Heart left ventricle (tissue), 16 donors: ENCODE measurements at regions not wholly inside any gene's neighbourhood (a gene's known extent, or its start where the extent isn't known, plus 50 kb on each side); places are given as distances from the start of the nearest gene placed in this dataset.

Experiments used
- ATAC-seq, 4 donors: fragments of 200-7000 bp; cut with Tn5 transposase; one replicate each; pipeline ENCODE4 v1.9.1; 2020 to 2022; ENCODE audit warnings: moderate library complexity in 4 of 4, mild to moderate bottlenecking in 3 of 4, moderate number of reproducible peaks in 1 of 4
- DNase-seq, 5 donors: peaks; one replicate each; pipeline ENCODE4 v3.0.0-alpha.2; 2020
- H3K27ac ChIP-seq, 12 donors: fragments of 200-600 bp; sonication (generic) in 4 of 12; one replicate each; pipeline versions ENCODE4 v1.5.0 to v1.8.0; 2016 to 2022; ENCODE audit warnings: mild to moderate bottlenecking in 2 of 12
- H3K27me3 ChIP-seq, 9 donors: fragments of 200-600 bp; sonication (generic) in 2 of 9; one replicate each; pipeline versions ENCODE4 v1.5.1 to v1.8.0; 2016 to 2022; ENCODE audit warnings: mild to moderate bottlenecking in 3 of 9
- H3K36me3 ChIP-seq, 9 donors: fragments of 200-600 bp; sonication (generic) in 2 of 9; one replicate each; pipeline versions ENCODE4 v1.5.0 to v1.8.0; 2018 to 2022; ENCODE audit warnings: mild to moderate bottlenecking in 2 of 9
- H3K4me1 ChIP-seq, 12 donors: fragments of 200-600 bp; sonication (generic) in 4 of 12; one replicate each; pipeline versions ENCODE4 v1.5.0 to v1.8.0; 2016 to 2022; ENCODE audit warnings: mild to moderate bottlenecking in 3 of 12
- H3K4me3 ChIP-seq, 12 donors: fragments of 200-600 bp; sonication (generic) in 4 of 12; one replicate each; pipeline versions ENCODE4 v1.5.0 to v1.8.0; 2017 to 2022; ENCODE audit warnings: mild to moderate bottlenecking in 9 of 12, moderate library complexity in 4 of 12
- H3K9me3 ChIP-seq, 12 donors: fragments of 200-600 bp; sonication (generic) in 4 of 12; one replicate each; pipeline versions ENCODE4 v1.5.0 to v1.8.0; 2016 to 2022; ENCODE audit warnings: mild to moderate bottlenecking in 1 of 12
- CTCF ChIP-seq, 12 donors: fragments of 200-600 bp; sonication (generic) in 4 of 12; IDR thresholded peaks; one replicate each; pipeline versions ENCODE4 v1.5.0 to v1.8.0; 2018 to 2022; ENCODE audit warnings: antibody characterized with exemption in 12 of 12, mild to moderate bottlenecking in 5 of 12
- POLR2A ChIP-seq, 2 donors: fragments of 450-650 bp; IDR thresholded peaks; one replicate each; pipeline ENCODE4 v1.6.1; 2017; ENCODE audit warnings: antibody characterized with exemption in 2 of 2, mild to moderate bottlenecking in 2 of 2, moderate library complexity in 2 of 2
- WGBS, 4 donors: extraction: QIAGEN DNeasy Blood & Tissue Kit in 2 of 4; methylation state at CpG; one replicate each; pipeline versions ENCODE4 v1.1.5 to v1.1.7; 2013 to 2018; 5-methylcytosine and 5-hydroxymethylcytosine counted together
- intact Hi-C, 10 donors: fragments of 100-400 bp; cut with DNase I; formaldehyde crosslinking; loops; one replicate each; pipeline versions ENCODE4 v1.11.1 to v1.14.2; 2022
- donor health status: ischemic (EF 13 %, LVEDD 7.1; RV severe dilation, severe dysfunction).
- donor health status: healthy with polysubstance abuse.
- donor health status: DM: no; HTN: yes; CAD: no.
- donor health status: DM: no; HTN: no; CAD: no.
- donor health status: ischemic (EF 25% LVEDD 6.9; RV normal size, moderate dysfunction).
- donor health status: ischemic (EF 25% LVEDD 5.7; RV mildly dilated, moderate dysfunction).
- donor health status: healthy.
- donor health status: DM: yes; HTN: yes; CAD: no.
- donor health status: ischemic (EF 35%, LVEDD 5.7; RV mildly dilated, moderate dysfunction).
- donor health status: nonischemic (EF 11% LVEDD 7.7; RV severe dilation, severe dysfunction).
- donor health status: DM: yes; HTN: yes; CAD: no.
- donor health status: PGD.
- donor health status: ischemic (EF 29% LVEDD 5.4; RV normal size, mild dysfunction).
- donor health status: nonischemic (EF 23%, LVEDD 6.1; RV moderate dilation, normal function).

DNA sequence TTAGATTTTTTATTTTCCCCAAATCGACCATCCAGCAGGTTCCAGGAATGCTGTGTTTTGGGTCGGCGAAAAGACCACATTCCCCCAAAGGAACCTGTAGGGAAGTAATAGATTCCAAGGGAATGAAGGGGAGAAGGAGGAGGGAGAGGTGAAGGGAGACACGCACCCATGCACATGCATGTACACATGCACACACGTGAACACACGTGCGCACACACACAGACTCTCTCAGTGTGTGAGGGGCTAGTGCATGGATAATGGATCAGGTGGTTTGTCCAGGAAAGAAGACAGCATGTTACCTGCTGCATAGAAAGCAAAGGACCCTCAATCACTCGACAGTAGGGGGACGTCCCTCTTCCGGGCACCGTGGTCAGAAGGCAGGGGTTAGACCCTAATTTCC is 52.4 kb upstream of the PDE10A start:
- H3K27me3 ChIP-seq: no peaks in the 10 kb centered on the region
- DNase-seq (no peak), ATAC-seq (no peak)
- H3K9me3 ChIP-seq: no peaks in the 10 kb centered on the region
- no peaks in the 10 kb centered on the region for H3K36me3 ChIP-seq
- H3K4me1 ChIP-seq: peaks cover 0 to 18% (median 10%) of the 10 kb centered on the region in 12 donors
- 85 to 96% (median 94%) methylated on average over 11 of the region's 11 CpGs for WGBS, 4 donors
- H3K4me3 ChIP-seq: no peak overlapping the region
- H3K27ac ChIP-seq: no peak overlapping the region
- intact Hi-C loops: no loop called here
- no peak for TF ChIP-seq POLR2A (IDR thresholded peaks at IDR 0.05)
- no peak for TF ChIP-seq CTCF (IDR thresholded peaks at IDR 0.05)

DNA sequence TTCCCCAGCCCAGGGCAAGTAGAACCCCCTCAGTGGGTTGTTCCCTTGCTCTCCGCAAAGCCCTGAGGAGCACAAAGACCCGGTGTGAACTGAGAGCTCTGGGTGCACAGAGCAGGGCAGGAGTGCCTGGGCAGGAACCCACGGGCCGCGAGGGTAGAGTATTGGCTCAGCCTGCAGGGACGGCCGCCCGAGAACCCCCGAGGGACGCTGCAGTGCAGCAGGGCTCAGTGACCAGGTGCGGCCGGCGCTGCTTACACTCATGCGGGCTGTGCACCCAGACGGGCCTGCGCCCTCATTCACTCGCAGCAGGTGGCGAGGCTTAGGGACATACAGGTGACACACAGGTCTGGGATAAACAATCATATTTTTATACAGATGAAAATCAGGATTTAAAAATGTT is 51.9 kb upstream of the PDE10A start:
- intact Hi-C loops: no loop called here
- no peaks in the 10 kb centered on the region for H3K9me3 ChIP-seq
- peaks cover 0 to 18% (median 10%) of the 10 kb centered on the region in 12 donors for H3K4me1 ChIP-seq
- H3K27me3 ChIP-seq: no peaks in the 10 kb centered on the region
- H3K4me3 ChIP-seq: no peak overlapping the region
- DNase-seq (no peak), ATAC-seq (peak in 1 of 4 donors; percentile 35)
- 93 to 97% (median 95%) methylated on average over 18 of the region's 18 CpGs for WGBS, 4 donors
- H3K36me3 ChIP-seq: no peaks in the 10 kb centered on the region
- no peak overlapping the region for H3K27ac ChIP-seq
- TF ChIP-seq CTCF (IDR thresholded peaks at IDR 0.05) (no peak), POLR2A (IDR thresholded peaks at IDR 0.05) (no peak)

- Histone ChIP-seq H3K9me3 (no peaks in the 10 kb centered on the region), H3K4me3 (no peak overlapping the region), H3K36me3 (no peaks in the 10 kb centered on the region), H3K4me1 (peaks cover 0 to 15% (median 10%) of the 10 kb centered on the region in 12 donors), H3K27ac (no peak overlapping the region), H3K27me3 (no peaks in the 10 kb centered on the region)
- TF ChIP-seq POLR2A (IDR thresholded peaks at IDR 0.05) (no peak), CTCF (IDR thresholded peaks at IDR 0.05) (no peak)
- ATAC-seq (no peak), DNase-seq (no peak)
- intact Hi-C loops: no loop called here
- 88 to 94% (median 91%) methylated on average over 12 of the region's 12 CpGs for WGBS, 4 donors
Measured at GRCh38 chr6:165713845-165714466, 50.9 kb upstream of the PDE10A start.
